ENCODE measurements at regions not wholly inside any gene's neighbourhood (a gene's known extent, or its start where the extent isn't known, plus 50 kb on each side); places are given as distances from the start of the nearest gene placed in this dataset.

DNA sequence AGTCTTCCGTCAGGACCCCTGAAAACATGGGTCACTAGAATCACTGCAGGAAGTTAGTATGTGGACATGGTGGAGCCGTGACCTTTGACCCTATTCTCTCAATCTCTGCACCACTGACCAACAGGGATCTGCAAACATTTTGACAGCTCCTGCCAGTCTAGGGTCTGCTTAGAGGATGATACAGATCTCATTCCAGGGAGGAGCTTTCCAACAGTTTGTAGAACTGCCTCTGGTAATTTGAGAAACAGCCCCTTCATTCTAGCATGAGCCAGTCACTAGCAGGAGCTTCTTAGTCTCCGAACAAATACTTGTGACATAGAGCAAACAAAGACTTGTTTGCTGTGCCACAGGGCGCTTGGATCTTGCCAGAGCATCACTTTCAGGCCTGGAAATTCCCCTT is 270.3 kb upstream of the CFAP20DC start:
- Histone ChIP-seq H4K20me1 (ENCODE audit: control insufficient read depth, insufficient read depth) (no peaks in the 10 kb centered on the region), H3K4me1 (ENCODE audit: control insufficient read depth, insufficient read depth, low read length) (no peaks in the 10 kb centered on the region), H3K4me3 (no peak overlapping the region), H3K36me3 (ENCODE audit: control insufficient read depth in 2 of 2, insufficient read depth in 2 of 2, low read length in 1 of 2) (no peaks in the 10 kb centered on the region), H3K79me2 (ENCODE audit: control insufficient read depth, insufficient read depth, low read length) (no peaks in the 10 kb centered on the region), H3K9me3 (replicated peaks; ENCODE audit: control insufficient read depth, insufficient read depth, low read length) (no peaks in the 10 kb centered on the region), H3K9ac (ENCODE audit: control insufficient read depth, insufficient read depth, low read length) (no peak overlapping the region), H3K4me2 (ENCODE audit: control insufficient read depth, insufficient read depth) (no peak overlapping the region), H3K27me3 (replicated peaks in 1 of 2; ENCODE audit: control insufficient read depth in 2 of 2, insufficient read depth in 2 of 2, low read length in 1 of 2) (no peaks in the 10 kb centered on the region), H3K27ac (ENCODE audit: control insufficient read depth, insufficient read depth) (no peak overlapping the region), H2AFZ (ENCODE audit: control insufficient read depth, low read depth, low read length) (no peak overlapping the region)
- no peak for ATAC-seq
- ChIA-PET RAD21 (ENCODE audit: unreplicated experiment) (no interaction called here), CTCF (interaction anchor here (1.1 to 1.3 kb wide), 2 partner anchors 109 to 537 kb away, joined by 3 read pairs; no protein-coding TSS in a partner anchor), POLR2A (no interaction called here), SMC1A (ENCODE audit: uncharacterized antibody, unreplicated experiment) (interaction anchor here (1.3 to 1.8 kb wide), 5 partner anchors 9 to 58 kb away, joined by 3 to 6 read pairs (median 4); no protein-coding TSS in a partner anchor)
- in situ Hi-C loops (cut with MboI) (no loop called here), intact Hi-C loops (cut with micrococcal nuclease; ENCODE audit: unreplicated experiment) (no loop called here)
- TF ChIP-seq JUND (IDR thresholded peaks at IDR 0.05; ENCODE audit: low read depth, low read length), result no peak
- no peak for TF ChIP-seq PAX5 (IDR thresholded peaks at IDR 0.05; ENCODE audit: borderline replicate concordance, low read depth, low read length)
- no peak for TF ChIP-seq CBX5 (IDR thresholded peaks at IDR 0.05; ENCODE audit: low read depth)
- TF ChIP-seq, protein P1, sequence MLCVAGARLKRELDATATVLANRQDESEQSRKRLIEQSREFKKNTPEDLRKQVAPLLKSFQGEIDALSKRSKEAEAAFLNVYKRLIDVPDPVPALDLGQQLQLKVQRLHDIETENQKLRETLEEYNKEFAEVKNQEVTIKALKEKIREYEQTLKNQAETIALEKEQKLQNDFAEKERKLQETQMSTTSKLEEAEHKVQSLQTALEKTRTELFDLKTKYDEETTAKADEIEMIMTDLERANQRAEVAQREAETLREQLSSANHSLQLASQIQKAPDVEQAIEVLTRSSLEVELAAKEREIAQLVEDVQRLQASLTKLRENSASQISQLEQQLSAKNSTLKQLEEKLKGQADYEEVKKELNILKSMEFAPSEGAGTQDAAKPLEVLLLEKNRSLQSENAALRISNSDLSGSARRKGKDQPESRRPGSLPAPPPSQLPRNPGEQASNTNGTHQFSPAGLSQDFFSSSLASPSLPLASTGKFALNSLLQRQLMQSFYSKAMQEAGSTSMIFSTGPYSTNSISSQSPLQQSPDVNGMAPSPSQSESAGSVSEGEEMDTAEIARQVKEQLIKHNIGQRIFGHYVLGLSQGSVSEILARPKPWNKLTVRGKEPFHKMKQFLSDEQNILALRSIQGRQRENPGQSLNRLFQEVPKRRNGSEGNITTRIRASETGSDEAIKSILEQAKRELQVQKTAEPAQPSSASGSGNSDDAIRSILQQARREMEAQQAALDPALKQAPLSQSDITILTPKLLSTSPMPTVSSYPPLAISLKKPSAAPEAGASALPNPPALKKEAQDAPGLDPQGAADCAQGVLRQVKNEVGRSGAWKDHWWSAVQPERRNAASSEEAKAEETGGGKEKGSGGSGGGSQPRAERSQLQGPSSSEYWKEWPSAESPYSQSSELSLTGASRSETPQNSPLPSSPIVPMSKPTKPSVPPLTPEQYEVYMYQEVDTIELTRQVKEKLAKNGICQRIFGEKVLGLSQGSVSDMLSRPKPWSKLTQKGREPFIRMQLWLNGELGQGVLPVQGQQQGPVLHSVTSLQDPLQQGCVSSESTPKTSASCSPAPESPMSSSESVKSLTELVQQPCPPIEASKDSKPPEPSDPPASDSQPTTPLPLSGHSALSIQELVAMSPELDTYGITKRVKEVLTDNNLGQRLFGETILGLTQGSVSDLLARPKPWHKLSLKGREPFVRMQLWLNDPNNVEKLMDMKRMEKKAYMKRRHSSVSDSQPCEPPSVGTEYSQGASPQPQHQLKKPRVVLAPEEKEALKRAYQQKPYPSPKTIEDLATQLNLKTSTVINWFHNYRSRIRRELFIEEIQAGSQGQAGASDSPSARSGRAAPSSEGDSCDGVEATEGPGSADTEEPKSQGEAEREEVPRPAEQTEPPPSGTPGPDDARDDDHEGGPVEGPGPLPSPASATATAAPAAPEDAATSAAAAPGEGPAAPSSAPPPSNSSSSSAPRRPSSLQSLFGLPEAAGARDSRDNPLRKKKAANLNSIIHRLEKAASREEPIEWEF (IDR thresholded peaks at IDR 0.05; ENCODE audit: insufficient replicate concordance, low read depth, low read length), result no peak
- 57% methylated on average over 4 of the region's 4 CpGs for WGBS (ENCODE audit: insufficient coverage, insufficient replicate concordance, low lambda C conversion rate, missing lambda C conversion rate)
- no TSS peak for BruUV-seq (replicated peaks)
- no peak for FAIRE-seq
- no peak for DNase-seq (ENCODE audit: low read depth, low spot score)
